ENCODE measurements at regions not wholly inside any gene's neighbourhood (a gene's known extent, or its start where the extent isn't known, plus 50 kb on each side); places are given as distances from the start of the nearest gene placed in this dataset.

DNA sequence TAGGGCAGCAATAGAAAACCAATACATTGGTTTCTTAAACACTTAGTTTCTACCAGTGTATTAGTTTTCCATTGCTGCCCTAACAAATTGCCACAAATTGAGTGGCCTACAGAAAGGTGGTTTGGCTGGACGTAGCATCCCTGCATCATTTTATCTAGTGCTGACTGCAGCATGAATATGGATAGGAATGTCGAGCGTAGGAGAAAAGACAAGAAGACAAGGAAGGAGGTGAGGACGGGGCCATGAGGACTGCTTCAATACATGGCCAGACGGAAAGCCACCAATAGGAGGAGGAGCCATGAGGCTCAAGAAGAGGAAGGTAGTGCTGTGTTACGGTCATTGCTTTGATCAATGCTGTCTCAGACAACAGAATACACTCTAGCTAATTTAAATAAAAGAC, 154.5 kb upstream of the NDUFV2 start (continued):
- TF ChIP-seq FOSL1 (IDR thresholded peaks at IDR 0.05; ENCODE audit: insufficient read depth, low read depth, low read length) = no peak
- no peak for TF ChIP-seq CHD2 (IDR thresholded peaks at IDR 0.05; ENCODE audit: low read length)
- TF ChIP-seq POLR2A (IDR thresholded peaks at IDR 0.05; ENCODE audit: control extremely low read depth in 1 of 2, low read depth in 2 of 2, low read length in 2 of 2) = no peak
- no peak for TF ChIP-seq MAFK (IDR thresholded peaks at IDR 0.05; ENCODE audit: low read depth, low read length)
- no peak for TF ChIP-seq CREB1 (IDR thresholded peaks at IDR 0.05)
- no peak for TF ChIP-seq SAP30 (IDR thresholded peaks at IDR 0.05; ENCODE audit: insufficient read depth, insufficient replicate concordance, low read length)

Data from H1 (cell line).